ENCODE measurements at regions not wholly inside any gene's neighbourhood (a gene's known extent, or its start where the extent isn't known, plus 50 kb on each side); places are given as distances from the start of the nearest gene placed in this dataset.

- TF ChIP-seq ZFP3 (CRISPR knock-in tag; IDR thresholded peaks at IDR 0.05): no peak
- no peak for TF ChIP-seq ISL1 (CRISPR knock-in tag; IDR thresholded peaks at IDR 0.05)
- no peak for TF ChIP-seq ZFP30 (CRISPR knock-in tag; IDR thresholded peaks at IDR 0.05)
- TF ChIP-seq ARNTL (CRISPR knock-in tag; IDR thresholded peaks at IDR 0.05; ENCODE audit: borderline replicate concordance, low read depth): no peak
- no peak for TF ChIP-seq PATZ1 (CRISPR knock-in tag; IDR thresholded peaks at IDR 0.05; ENCODE audit: borderline replicate concordance)
- TF ChIP-seq BACH2 (CRISPR knock-in tag; IDR thresholded peaks at IDR 0.05; ENCODE audit: borderline replicate concordance): no peak
- TF ChIP-seq POU6F1 (CRISPR knock-in tag; IDR thresholded peaks at IDR 0.05; ENCODE audit: borderline replicate concordance, low read depth): no peak
- TF ChIP-seq TCF4 (CRISPR knock-in tag; IDR thresholded peaks at IDR 0.05; ENCODE audit: borderline replicate concordance): no peak
- TF ChIP-seq OSR1 (CRISPR knock-in tag; IDR thresholded peaks at IDR 0.05): no peak
Observed at GRCh38 chr1:17933501-17933900, 174.1 kb upstream of the IGSF21 start.
